GM13976 (cell line): ENCODE measurements at regions not wholly inside any gene's neighbourhood (a gene's known extent, or its start where the extent isn't known, plus 50 kb on each side); places are given as distances from the start of the nearest gene placed in this dataset.

ENCODE experiments used
- DNase-seq: peaks from one replicate; pipeline ENCODE4 v3.0.0; 2012; ENCODE audit warnings: low spot score
- CTCF ChIP-seq: IDR thresholded peaks from 2 replicates; pipeline ENCODE4 v1.5.1; 2012; ENCODE audit warnings: borderline replicate concordance, mild to moderate bottlenecking; ENCODE audit not compliant: insufficient read depth; ENCODE audit errors: extremely low read depth, missing control alignments, control extremely low read depth
- in situ Hi-C: fragments of 300-500 bp; cut with MboI; formaldehyde crosslinking; loops from one replicate; pipeline ENCODE4 v1.12.0; 2022; ENCODE audit warnings: low sequenced_read_pairs, mixed read lengths, inconsistent platforms; ENCODE audit not compliant: unreplicated experiment

- in situ Hi-C loops = no loop called here
- TF ChIP-seq CTCF = no peak
- no peak for DNase-seq
Observed at GRCh38 chr12:116489116-116489515, 70.1 kb upstream of the MAP1LC3B2 start.

- no peak for TF ChIP-seq CTCF
- no peak for DNase-seq
- in situ Hi-C loops = no loop called here
Observed at GRCh38 chr12:116490471-116490870, 68.7 kb upstream of the MAP1LC3B2 start.

GRCh38 chr12:116492703-116493324 lies 66.4 kb upstream of the MAP1LC3B2 start:
- no peak for TF ChIP-seq CTCF
- in situ Hi-C loops = no loop called here
- no peak for DNase-seq

GRCh38 chr12:116495260-116495659 lies 63.9 kb upstream of the MAP1LC3B2 start:
- TF ChIP-seq CTCF = no peak
- DNase-seq = no peak
- in situ Hi-C loops = no loop called here

- TF ChIP-seq CTCF = no peak
- no peak for DNase-seq
- in situ Hi-C loops = no loop called here
Observed at GRCh38 chr12:116497051-116497591, 62.1 kb upstream of the MAP1LC3B2 start.

- no peak for DNase-seq
- in situ Hi-C loops = no loop called here
- no peak for TF ChIP-seq CTCF
Observed at GRCh38 chr12:116498471-116498870, 60.7 kb upstream of the MAP1LC3B2 start.
